ENCODE measurements at regions not wholly inside any gene's neighbourhood (a gene's known extent, or its start where the extent isn't known, plus 50 kb on each side); places are given as distances from the start of the nearest gene placed in this dataset.

GRCh38 chr7:48780862-48781261, 143.5 kb upstream of the CDC14C start:
- no peak for TF ChIP-seq ZNF274 (IDR thresholded peaks at IDR 0.05; ENCODE audit: low read depth, low read length)
- TF ChIP-seq SUZ12 (IDR thresholded peaks at IDR 0.05; ENCODE audit: extremely low read depth, insufficient read depth, insufficient read length), result no peak
- TF ChIP-seq YY1 (IDR thresholded peaks at IDR 0.05; ENCODE audit: insufficient read depth, insufficient read length), result no peak
- Histone ChIP-seq H3K4me1 (ENCODE audit: insufficient read depth, insufficient read length) (no peaks in the 10 kb centered on the region), H3K4me3 (ENCODE audit: insufficient read length, low read depth) (no peak overlapping the region), H3K9me3 (ENCODE audit: insufficient read depth, low read length) (peaks cover 17% of the 10 kb centered on the region), H3K36me3 (ENCODE audit: insufficient read depth, insufficient read length, low read length) (no peaks in the 10 kb centered on the region), H3K27me3 (ENCODE audit: insufficient read depth, insufficient read length) (no peaks in the 10 kb centered on the region), H3K9ac (ENCODE audit: insufficient read length, low read depth) (no peak overlapping the region)
- DNase-seq (ENCODE audit: low read depth, low spot score), result no peak

DNA sequence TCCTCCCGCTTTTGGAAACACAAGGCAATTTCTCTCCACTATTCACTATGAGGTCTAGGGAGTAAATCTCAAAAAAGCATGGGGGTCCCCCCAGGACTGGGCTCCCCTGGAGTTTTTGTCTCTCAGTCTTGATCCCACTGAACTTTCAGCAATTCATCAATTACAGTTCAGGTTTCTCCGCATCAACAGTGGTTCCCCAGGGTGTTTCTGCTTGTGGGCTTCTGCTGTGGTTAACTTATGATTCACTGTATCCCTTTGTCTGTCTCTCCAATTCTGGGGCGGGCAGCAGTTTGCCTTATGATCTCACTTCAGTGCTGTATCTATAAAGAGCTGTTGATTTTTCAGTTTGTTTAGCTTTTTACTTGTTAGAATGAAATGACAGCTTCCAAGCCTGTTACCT, 142.6 kb upstream of the CDC14C start:
- Histone ChIP-seq H3K4me1 (ENCODE audit: insufficient read depth, insufficient read length) (no peaks in the 10 kb centered on the region), H3K4me3 (ENCODE audit: insufficient read length, low read depth) (no peak overlapping the region), H3K36me3 (ENCODE audit: insufficient read depth, insufficient read length, low read length) (no peaks in the 10 kb centered on the region), H3K27me3 (ENCODE audit: insufficient read depth, insufficient read length) (no peaks in the 10 kb centered on the region), H3K9me3 (ENCODE audit: insufficient read depth, low read length) (peaks cover 17% of the 10 kb centered on the region), H3K9ac (ENCODE audit: insufficient read length, low read depth) (no peak overlapping the region)
- TF ChIP-seq YY1 (IDR thresholded peaks at IDR 0.05; ENCODE audit: insufficient read depth, insufficient read length) (no peak), ZNF274 (IDR thresholded peaks at IDR 0.05; ENCODE audit: low read depth, low read length) (no peak), SUZ12 (IDR thresholded peaks at IDR 0.05; ENCODE audit: extremely low read depth, insufficient read depth, insufficient read length) (no peak)
- no peak for DNase-seq (ENCODE audit: low read depth, low spot score)

DNA sequence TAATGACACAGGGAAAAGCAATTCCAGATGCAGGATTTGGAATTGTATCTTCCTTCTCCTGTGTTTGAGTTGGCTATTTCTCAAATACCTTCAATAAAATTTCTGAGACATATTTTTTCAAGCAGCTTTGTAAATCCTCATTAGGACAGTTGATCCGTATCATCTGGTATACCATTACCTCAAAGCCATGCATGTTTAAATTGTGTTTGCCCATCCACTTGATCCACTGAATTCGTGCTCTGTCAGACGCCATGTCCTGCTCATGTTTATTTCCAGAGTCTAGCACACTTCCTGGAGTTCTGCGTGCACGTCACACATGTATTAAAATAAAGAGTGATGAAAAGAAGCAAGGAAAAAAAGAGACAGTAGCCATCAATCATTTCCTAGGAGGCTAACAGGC, 141.8 kb upstream of the CDC14C start:
- Histone ChIP-seq H3K36me3 (ENCODE audit: insufficient read depth, insufficient read length, low read length) (no peaks in the 10 kb centered on the region), H3K4me1 (ENCODE audit: insufficient read depth, insufficient read length) (no peaks in the 10 kb centered on the region), H3K9me3 (ENCODE audit: insufficient read depth, low read length) (peaks cover 17% of the 10 kb centered on the region), H3K27me3 (ENCODE audit: insufficient read depth, insufficient read length) (no peaks in the 10 kb centered on the region), H3K4me3 (ENCODE audit: insufficient read length, low read depth) (no peak overlapping the region), H3K9ac (ENCODE audit: insufficient read length, low read depth) (no peak overlapping the region)
- no peak for DNase-seq (ENCODE audit: low read depth, low spot score)
- no peak for TF ChIP-seq SUZ12 (IDR thresholded peaks at IDR 0.05; ENCODE audit: extremely low read depth, insufficient read depth, insufficient read length)
- TF ChIP-seq YY1 (IDR thresholded peaks at IDR 0.05; ENCODE audit: insufficient read depth, insufficient read length), result no peak
- no peak for TF ChIP-seq ZNF274 (IDR thresholded peaks at IDR 0.05; ENCODE audit: low read depth, low read length)

DNA sequence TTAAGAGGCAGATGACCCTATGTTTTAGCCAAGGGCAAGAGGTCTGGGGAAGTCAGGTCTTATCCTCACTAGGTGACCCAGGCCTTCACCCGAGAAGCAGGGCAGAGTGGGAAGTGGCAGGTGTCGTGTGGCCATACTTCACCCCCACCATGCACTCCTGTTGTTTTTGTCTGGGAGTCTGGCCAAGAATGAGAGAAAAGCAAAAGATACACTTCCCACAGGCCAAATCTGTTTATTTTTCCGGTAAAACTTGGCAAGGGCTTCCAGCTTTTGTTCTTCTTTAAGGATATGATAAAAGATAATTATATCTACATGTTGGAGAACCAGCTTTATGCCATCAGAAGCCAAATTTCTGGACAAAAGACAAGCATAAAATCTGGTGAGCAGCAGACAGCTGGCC, 137.4 kb upstream of the CDC14C start:
- Histone ChIP-seq H3K4me3 (ENCODE audit: insufficient read length, low read depth) (no peak overlapping the region), H3K36me3 (ENCODE audit: insufficient read depth, insufficient read length, low read length) (no peaks in the 10 kb centered on the region), H3K27me3 (ENCODE audit: insufficient read depth, insufficient read length) (no peaks in the 10 kb centered on the region), H3K4me1 (ENCODE audit: insufficient read depth, insufficient read length) (no peaks in the 10 kb centered on the region), H3K9ac (ENCODE audit: insufficient read length, low read depth) (no peak overlapping the region), H3K9me3 (ENCODE audit: insufficient read depth, low read length) (no peaks in the 10 kb centered on the region)
- no peak for TF ChIP-seq YY1 (IDR thresholded peaks at IDR 0.05; ENCODE audit: insufficient read depth, insufficient read length)
- TF ChIP-seq SUZ12 (IDR thresholded peaks at IDR 0.05; ENCODE audit: extremely low read depth, insufficient read depth, insufficient read length), result no peak
- TF ChIP-seq ZNF274 (IDR thresholded peaks at IDR 0.05; ENCODE audit: low read depth, low read length), result no peak
- no peak for DNase-seq (ENCODE audit: low read depth, low spot score)

DNA sequence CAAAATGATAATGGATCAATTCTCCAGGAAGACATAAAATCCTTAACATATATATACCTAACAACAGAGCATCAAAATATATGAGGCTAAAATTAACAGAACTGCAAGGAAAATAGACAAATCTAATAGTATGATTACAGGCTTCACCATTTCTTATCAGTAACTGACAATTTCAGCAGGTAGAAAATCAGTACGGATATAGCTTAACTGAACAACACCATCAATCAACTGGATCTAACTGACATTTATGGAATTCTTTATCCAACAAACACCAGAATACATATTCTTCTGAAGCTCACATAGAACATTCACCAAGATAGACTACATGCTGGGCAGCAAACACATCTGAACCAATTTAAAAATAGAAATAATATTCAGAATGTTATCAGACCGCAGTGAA, 121.1 kb upstream of the CDC14C start:
- no peaks in the 10 kb centered on the region for H3K4me1 ChIP-seq (ENCODE audit: insufficient read depth, insufficient read length)
- H3K9me3 ChIP-seq (ENCODE audit: insufficient read depth, low read length), result peaks cover 8% of the 10 kb centered on the region; the same call in 1 of the 2 replicates
- TF ChIP-seq ZNF274 (IDR thresholded peaks at IDR 0.05; ENCODE audit: low read depth, low read length), result no peak
- TF ChIP-seq YY1 (IDR thresholded peaks at IDR 0.05; ENCODE audit: insufficient read depth, insufficient read length), result no peak
- no peak for TF ChIP-seq SUZ12 (IDR thresholded peaks at IDR 0.05; ENCODE audit: extremely low read depth, insufficient read depth, insufficient read length)

DNA sequence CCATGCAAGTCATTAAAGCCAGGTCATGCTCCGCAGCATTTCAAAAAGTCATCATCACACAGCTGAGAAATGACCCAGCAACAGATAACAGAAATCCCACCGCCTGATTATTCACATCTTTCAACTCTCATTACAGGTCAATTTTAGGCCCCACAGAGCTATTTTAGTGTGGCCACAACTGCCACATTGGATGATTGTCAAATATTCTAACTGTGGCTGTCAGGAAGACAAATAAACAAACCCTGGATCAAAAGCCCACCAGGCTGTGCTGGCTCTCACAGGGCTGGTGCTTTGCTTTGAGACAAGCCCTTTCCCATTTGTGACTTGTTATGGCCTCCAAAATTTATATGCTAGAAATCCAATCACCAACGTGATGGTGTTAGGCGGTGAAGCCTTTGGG, 117.6 kb upstream of the CDC14C start:
- no peak for TF ChIP-seq SUZ12 (IDR thresholded peaks at IDR 0.05; ENCODE audit: extremely low read depth, insufficient read depth, insufficient read length)
- no peak for TF ChIP-seq ZNF274 (IDR thresholded peaks at IDR 0.05; ENCODE audit: low read depth, low read length)
- TF ChIP-seq YY1 (IDR thresholded peaks at IDR 0.05; ENCODE audit: insufficient read depth, insufficient read length), result no peak
- H3K9ac ChIP-seq (ENCODE audit: insufficient read length, low read depth), result no peak overlapping the region
- H3K9me3 ChIP-seq (ENCODE audit: insufficient read depth, low read length), result peaks cover 5% of the 10 kb centered on the region; the same call in 1 of the 2 replicates

More for the DNA sequence above, 121.1 kb upstream of the CDC14C start:
- Histone ChIP-seq H3K27me3 (ENCODE audit: insufficient read depth, insufficient read length) (no peaks in the 10 kb centered on the region), H3K36me3 (ENCODE audit: insufficient read depth, insufficient read length, low read length) (no peaks in the 10 kb centered on the region), H3K9ac (ENCODE audit: insufficient read length, low read depth) (no peak overlapping the region), H3K4me3 (ENCODE audit: insufficient read length, low read depth) (no peak overlapping the region)
- DNase-seq (ENCODE audit: low read depth, low spot score), result no peak

GRCh38 chr7:48811071-48811470, 113.3 kb upstream of the CDC14C start:
- H3K4me1 ChIP-seq (ENCODE audit: insufficient read depth, insufficient read length), result no peaks in the 10 kb centered on the region
- no peaks in the 10 kb centered on the region for H3K27me3 ChIP-seq (ENCODE audit: insufficient read depth, insufficient read length)
- no peaks in the 10 kb centered on the region for H3K36me3 ChIP-seq (ENCODE audit: insufficient read depth, insufficient read length, low read length)
- TF ChIP-seq ZNF274 (IDR thresholded peaks at IDR 0.05; ENCODE audit: low read depth, low read length), result no peak
- no peak for TF ChIP-seq SUZ12 (IDR thresholded peaks at IDR 0.05; ENCODE audit: extremely low read depth, insufficient read depth, insufficient read length)
- no peak for TF ChIP-seq YY1 (IDR thresholded peaks at IDR 0.05; ENCODE audit: insufficient read depth, insufficient read length)
- no peak overlapping the region for H3K4me3 ChIP-seq (ENCODE audit: insufficient read length, low read depth)
- no peak for DNase-seq (ENCODE audit: low read depth, low spot score)
- no peaks in the 10 kb centered on the region for H3K9me3 ChIP-seq (ENCODE audit: insufficient read depth, low read length)
- H3K9ac ChIP-seq (ENCODE audit: insufficient read length, low read depth), result no peak overlapping the region

More for the DNA sequence above, 117.6 kb upstream of the CDC14C start:
- no peaks in the 10 kb centered on the region for H3K4me1 ChIP-seq (ENCODE audit: insufficient read depth, insufficient read length)
- H3K4me3 ChIP-seq (ENCODE audit: insufficient read length, low read depth), result no peak overlapping the region
- H3K36me3 ChIP-seq (ENCODE audit: insufficient read depth, insufficient read length, low read length), result no peaks in the 10 kb centered on the region
- H3K27me3 ChIP-seq (ENCODE audit: insufficient read depth, insufficient read length), result no peaks in the 10 kb centered on the region
- no peak for DNase-seq (ENCODE audit: low read depth, low spot score)

All from NT2/D1 (cell line).